ENCODE measurements at regions not wholly inside any gene's neighbourhood (a gene's known extent, or its start where the extent isn't known, plus 50 kb on each side); places are given as distances from the start of the nearest gene placed in this dataset.

DNA sequence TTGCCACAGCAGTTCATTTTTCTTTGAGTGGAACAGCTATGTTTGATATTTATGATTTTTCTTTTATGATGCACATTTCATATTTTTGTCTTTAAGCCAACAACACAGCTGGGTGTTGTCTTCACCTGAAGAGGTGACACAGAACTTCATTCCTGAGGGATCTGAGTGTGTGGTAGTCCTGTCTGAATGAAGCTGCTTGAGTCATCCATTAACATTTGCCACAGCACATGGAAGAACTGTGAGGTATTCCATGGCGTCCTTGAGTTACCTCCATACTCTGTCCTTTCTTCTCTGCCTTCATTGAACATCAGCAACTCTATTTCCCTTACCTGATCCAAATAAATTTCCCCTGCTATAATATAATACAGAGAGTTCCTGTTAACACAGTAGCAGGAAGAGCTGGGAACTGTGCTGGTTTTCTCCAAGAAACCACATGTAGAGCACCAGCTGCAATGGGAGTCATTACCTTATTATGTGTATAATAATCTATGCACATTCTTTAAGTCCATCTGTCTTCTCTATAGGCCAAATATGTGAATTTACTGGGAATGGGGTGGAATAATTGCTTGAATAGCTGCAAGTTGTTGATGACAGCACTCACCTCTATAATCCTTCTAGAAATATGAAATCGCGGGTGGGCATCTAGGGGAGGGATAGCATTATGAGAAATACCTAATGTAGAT, 72.4 kb upstream of the TAC1 start:
- CTCF ChIA-PET: no interaction called here
- POLR2A ChIA-PET: no interaction called here
- H3K27ac Mint-ChIP-seq: no peak overlapping the region
- no peak for ATAC-seq
- H3K36me3 Mint-ChIP-seq: no peaks in the 10 kb centered on the region
- H3K4me1 Mint-ChIP-seq: no peaks in the 10 kb centered on the region
- H3K4me3 Mint-ChIP-seq: no peak overlapping the region
- DNase-seq (ENCODE audit: low spot score): no peak
- H3K27me3 Mint-ChIP-seq (ENCODE audit: low read depth): peaks cover 6% of the 10 kb centered on the region
- TF ChIP-seq SOX15 (CRISPR knock-in tag; IDR thresholded peaks at IDR 0.05): no peak
- no peak for TF ChIP-seq ARID4B (CRISPR knock-in tag; IDR thresholded peaks at IDR 0.05; ENCODE audit: borderline replicate concordance)
- no peak for TF ChIP-seq ZNF121 (CRISPR knock-in tag; IDR thresholded peaks at IDR 0.05)
- no peak for TF ChIP-seq ZMAT4 (CRISPR knock-in tag; IDR thresholded peaks at IDR 0.05)
- no peak for TF ChIP-seq CREB1 (CRISPR knock-in tag; IDR thresholded peaks at IDR 0.05)
- TF ChIP-seq JUN (CRISPR knock-in tag; IDR thresholded peaks at IDR 0.05): no peak
- no peak for TF ChIP-seq PRRX2 (CRISPR knock-in tag; IDR thresholded peaks at IDR 0.05)
- TF ChIP-seq, protein P1, sequence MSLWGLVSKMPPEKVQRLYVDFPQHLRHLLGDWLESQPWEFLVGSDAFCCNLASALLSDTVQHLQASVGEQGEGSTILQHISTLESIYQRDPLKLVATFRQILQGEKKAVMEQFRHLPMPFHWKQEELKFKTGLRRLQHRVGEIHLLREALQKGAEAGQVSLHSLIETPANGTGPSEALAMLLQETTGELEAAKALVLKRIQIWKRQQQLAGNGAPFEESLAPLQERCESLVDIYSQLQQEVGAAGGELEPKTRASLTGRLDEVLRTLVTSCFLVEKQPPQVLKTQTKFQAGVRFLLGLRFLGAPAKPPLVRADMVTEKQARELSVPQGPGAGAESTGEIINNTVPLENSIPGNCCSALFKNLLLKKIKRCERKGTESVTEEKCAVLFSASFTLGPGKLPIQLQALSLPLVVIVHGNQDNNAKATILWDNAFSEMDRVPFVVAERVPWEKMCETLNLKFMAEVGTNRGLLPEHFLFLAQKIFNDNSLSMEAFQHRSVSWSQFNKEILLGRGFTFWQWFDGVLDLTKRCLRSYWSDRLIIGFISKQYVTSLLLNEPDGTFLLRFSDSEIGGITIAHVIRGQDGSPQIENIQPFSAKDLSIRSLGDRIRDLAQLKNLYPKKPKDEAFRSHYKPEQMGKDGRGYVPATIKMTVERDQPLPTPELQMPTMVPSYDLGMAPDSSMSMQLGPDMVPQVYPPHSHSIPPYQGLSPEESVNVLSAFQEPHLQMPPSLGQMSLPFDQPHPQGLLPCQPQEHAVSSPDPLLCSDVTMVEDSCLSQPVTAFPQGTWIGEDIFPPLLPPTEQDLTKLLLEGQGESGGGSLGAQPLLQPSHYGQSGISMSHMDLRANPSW (CRISPR knock-in tag; conservative IDR thresholded peaks at IDR 0.05; ENCODE audit: low read depth): no peak
- TF ChIP-seq IRF2 (CRISPR knock-in tag; IDR thresholded peaks at IDR 0.05; ENCODE audit: borderline replicate concordance, low read depth): no peak
- TF ChIP-seq GABPB1 (CRISPR knock-in tag; IDR thresholded peaks at IDR 0.05): no peak
- no peak for TF ChIP-seq NR2C2 (CRISPR knock-in tag; IDR thresholded peaks at IDR 0.05)
- no peak for TF ChIP-seq ZNF317 (CRISPR knock-in tag; IDR thresholded peaks at IDR 0.05; ENCODE audit: borderline replicate concordance, low read depth)
- TF ChIP-seq ZNF423 (CRISPR knock-in tag; IDR thresholded peaks at IDR 0.05): no peak
- TF ChIP-seq E2F4 (CRISPR knock-in tag; IDR thresholded peaks at IDR 0.05; ENCODE audit: borderline replicate concordance, low read depth): no peak
- no peak for TF ChIP-seq ELF4 (CRISPR knock-in tag; IDR thresholded peaks at IDR 0.05; ENCODE audit: low read depth)
- H3K9me3 Mint-ChIP-seq: no peaks in the 10 kb centered on the region

DNA sequence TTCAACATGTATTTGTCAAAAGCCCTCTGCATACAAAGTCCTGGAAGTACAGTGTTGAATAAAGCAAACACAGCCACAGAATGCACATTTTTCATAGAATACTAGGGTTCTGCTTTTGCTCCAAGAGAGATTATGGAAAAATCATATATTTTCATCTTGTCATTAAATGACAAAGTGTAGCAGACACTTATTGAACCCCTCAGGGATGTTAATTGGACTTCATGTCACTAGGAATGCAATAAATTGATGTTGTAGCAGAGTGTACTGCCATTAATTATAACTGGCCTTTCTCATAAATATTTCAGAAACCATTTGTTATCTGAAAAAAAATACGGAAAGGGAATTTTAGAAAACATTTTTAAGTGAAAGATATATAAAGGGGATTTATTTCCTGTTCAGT, 64.5 kb upstream of the TAC1 start:
- no peaks in the 10 kb centered on the region for H3K9me3 Mint-ChIP-seq
- no peak for ATAC-seq
- no peak overlapping the region for H3K4me3 Mint-ChIP-seq
- no peaks in the 10 kb centered on the region for H3K36me3 Mint-ChIP-seq
- H3K4me1 Mint-ChIP-seq: no peaks in the 10 kb centered on the region
- no peak overlapping the region for H3K27ac Mint-ChIP-seq
- POLR2A ChIA-PET: no interaction called here
- CTCF ChIA-PET: no interaction called here
- H3K27me3 Mint-ChIP-seq (ENCODE audit: low read depth): no peaks in the 10 kb centered on the region; the same call in 1 of the 2 replicates
- DNase-seq (ENCODE audit: low spot score): no peak
- TF ChIP-seq ZNF232 (CRISPR knock-in tag; IDR thresholded peaks at IDR 0.05): no peak
- TF ChIP-seq ZNF512 (CRISPR knock-in tag; IDR thresholded peaks at IDR 0.05; ENCODE audit: borderline replicate concordance): no peak
- no peak for TF ChIP-seq E2F5 (CRISPR knock-in tag; IDR thresholded peaks at IDR 0.05)
- TF ChIP-seq ZNF263 (CRISPR knock-in tag; IDR thresholded peaks at IDR 0.05; ENCODE audit: low read depth): no peak
- TF ChIP-seq EMX1 (CRISPR knock-in tag; IDR thresholded peaks at IDR 0.05): no peak
- no peak for TF ChIP-seq TEAD1 (CRISPR knock-in tag; IDR thresholded peaks at IDR 0.05)
- no peak for TF ChIP-seq TCF7 (CRISPR knock-in tag; IDR thresholded peaks at IDR 0.05; ENCODE audit: low read depth)
- no peak for TF ChIP-seq OVOL2 (CRISPR knock-in tag; IDR thresholded peaks at IDR 0.05; ENCODE audit: borderline replicate concordance)

Data from WTC11 (cell line).